UCSD-AML1 (cell line): ENCODE measurements at regions not wholly inside any gene's neighbourhood (a gene's known extent, or its start where the extent isn't known, plus 50 kb on each side); places are given as distances from the start of the nearest gene placed in this dataset.
"Not testable (repeated sequence)": the region's sequence is repeated elsewhere in the genome, so short reads cannot be mapped to it uniquely, and the experiment has no call there.

ENCODE experiments used
- DNase-seq: peaks from one replicate; lab custom pipeline; 2025; ENCODE audit not compliant: unreplicated experiment; lab: John Stamatoyannopoulos, UW

- no peak for DNase-seq
Observed at GRCh38 chr4:1561286-1561990, 122.7 kb downstream of the FAM53A start.

- no peak for DNase-seq
Observed at GRCh38 chr4:1559896-1560650, 124.0 kb downstream of the FAM53A start.

- DNase-seq: no peak
Observed at GRCh38 chr4:1558205-1558604, 125.9 kb downstream of the FAM53A start.

- DNase-seq: no peak
Observed at GRCh38 chr4:1557221-1557597, 126.9 kb downstream of the FAM53A start.

- no peak for DNase-seq
Observed at GRCh38 chr4:1556541-1557220, 127.4 kb downstream of the FAM53A start.

GRCh38 chr4:1554876-1555265, 129.2 kb downstream of the FAM53A start:
- no peak for DNase-seq

- DNase-seq: no peak
Observed at GRCh38 chr4:1554246-1554875, 129.8 kb downstream of the FAM53A start.

- DNase-seq: no peak
Observed at GRCh38 chr4:1553365-1553764, 130.7 kb downstream of the FAM53A start.

GRCh38 chr4:1552451-1552850, 131.7 kb downstream of the FAM53A start:
- DNase-seq: no peak

- DNase-seq: no peak
Observed at GRCh38 chr4:1551211-1551610, 132.9 kb downstream of the FAM53A start.

GRCh38 chr4:1550122-1551070, 133.7 kb downstream of the FAM53A start:
- DNase-seq: no peak

GRCh38 chr4:1549638-1550035, 134.5 kb downstream of the FAM53A start:
- no peak for DNase-seq

GRCh38 chr4:1548827-1549637, 135.1 kb downstream of the FAM53A start:
- DNase-seq: peak; percentile 35

- DNase-seq: no peak
Observed at GRCh38 chr4:1547856-1548826, 136.0 kb downstream of the FAM53A start.

- DNase-seq: no peak
Observed at GRCh38 chr4:1547131-1547855, 136.8 kb downstream of the FAM53A start.

- DNase-seq: no peak
Observed at GRCh38 chr4:1544861-1545281, 138.6 kb upstream of the NKX1-1 start.

GRCh38 chr4:1544435-1544834, 138.2 kb upstream of the NKX1-1 start:
- not testable (repeated sequence) for DNase-seq

GRCh38 chr4:1543976-1544375, 137.7 kb upstream of the NKX1-1 start:
- DNase-seq: no peak
